ENCODE measurements at regions not wholly inside any gene's neighbourhood (a gene's known extent, or its start where the extent isn't known, plus 50 kb on each side); places are given as distances from the start of the nearest gene placed in this dataset.

DNA sequence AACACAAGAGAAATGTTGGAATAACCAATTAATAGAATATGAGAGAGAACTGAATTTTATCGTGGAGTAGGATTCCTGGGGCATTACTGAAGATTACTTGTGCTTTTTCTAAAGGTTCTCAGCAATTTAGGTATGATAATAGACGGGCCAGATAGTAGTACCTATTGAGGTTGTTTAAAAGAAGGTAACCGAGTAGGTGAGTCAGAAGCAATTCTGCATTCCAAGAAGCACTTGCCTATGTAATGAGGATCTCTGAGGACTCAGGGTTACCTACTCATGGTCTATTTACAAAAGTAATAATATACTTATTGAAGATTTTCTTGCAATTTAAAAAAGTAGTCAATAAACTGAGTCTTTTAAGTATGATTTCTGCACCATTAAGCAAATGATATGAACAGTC lies 1469.8 kb downstream of the BRINP3 start:
- Histone ChIP-seq H4K20me1 (ENCODE audit: insufficient read depth, low read length) (no peaks in the 10 kb centered on the region), H3K36me3 (replicated peaks; ENCODE audit: low read depth, low read length) (no peaks in the 10 kb centered on the region), H2AFZ (ENCODE audit: low read depth, low read length) (no peak overlapping the region), H3K9ac (ENCODE audit: low read length) (no peak overlapping the region), H3K79me2 (ENCODE audit: low read length) (no peaks in the 10 kb centered on the region), H3K9me3 (ENCODE audit: insufficient read depth, low read length) (no peaks in the 10 kb centered on the region), H3K4me3 (ENCODE audit: low read length) (no peak overlapping the region), H3K27me3 (ENCODE audit: low read depth, low read length) (no peaks in the 10 kb centered on the region), H3K4me1 (ENCODE audit: low read length) (no peaks in the 10 kb centered on the region), H3K4me2 (ENCODE audit: low read length) (no peak overlapping the region), H3K27ac (ENCODE audit: low read length) (no peak overlapping the region)
- TF ChIP-seq, protein P1, sequence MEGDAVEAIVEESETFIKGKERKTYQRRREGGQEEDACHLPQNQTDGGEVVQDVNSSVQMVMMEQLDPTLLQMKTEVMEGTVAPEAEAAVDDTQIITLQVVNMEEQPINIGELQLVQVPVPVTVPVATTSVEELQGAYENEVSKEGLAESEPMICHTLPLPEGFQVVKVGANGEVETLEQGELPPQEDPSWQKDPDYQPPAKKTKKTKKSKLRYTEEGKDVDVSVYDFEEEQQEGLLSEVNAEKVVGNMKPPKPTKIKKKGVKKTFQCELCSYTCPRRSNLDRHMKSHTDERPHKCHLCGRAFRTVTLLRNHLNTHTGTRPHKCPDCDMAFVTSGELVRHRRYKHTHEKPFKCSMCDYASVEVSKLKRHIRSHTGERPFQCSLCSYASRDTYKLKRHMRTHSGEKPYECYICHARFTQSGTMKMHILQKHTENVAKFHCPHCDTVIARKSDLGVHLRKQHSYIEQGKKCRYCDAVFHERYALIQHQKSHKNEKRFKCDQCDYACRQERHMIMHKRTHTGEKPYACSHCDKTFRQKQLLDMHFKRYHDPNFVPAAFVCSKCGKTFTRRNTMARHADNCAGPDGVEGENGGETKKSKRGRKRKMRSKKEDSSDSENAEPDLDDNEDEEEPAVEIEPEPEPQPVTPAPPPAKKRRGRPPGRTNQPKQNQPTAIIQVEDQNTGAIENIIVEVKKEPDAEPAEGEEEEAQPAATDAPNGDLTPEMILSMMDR (IDR thresholded peaks at IDR 0.05; ENCODE audit: low read depth, low read length), result no peak
- TF ChIP-seq EZH2phosphoT487 (IDR thresholded peaks at IDR 0.05; ENCODE audit: low read depth), result no peak

DNA sequence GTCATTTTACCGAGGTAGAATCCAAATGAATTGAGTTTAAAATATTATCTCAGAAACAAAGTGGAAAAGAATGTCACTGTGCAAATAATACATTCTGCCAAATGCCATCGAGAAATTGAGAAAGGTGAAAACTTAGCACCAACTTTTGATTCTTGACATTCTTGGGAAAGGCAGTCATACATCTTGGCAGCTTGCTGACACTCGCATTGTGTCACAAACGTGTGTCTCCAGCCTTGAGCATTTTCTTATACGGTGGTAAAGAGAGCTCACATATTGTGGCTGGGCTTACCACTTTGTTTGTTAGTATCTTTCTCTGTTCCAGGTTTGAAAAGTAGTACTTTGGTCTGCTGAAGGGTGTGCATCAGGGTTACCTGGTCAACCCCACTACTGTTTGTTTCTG lies 1456.1 kb downstream of the BRINP3 start:
- no peaks in the 10 kb centered on the region for H3K27me3 ChIP-seq (ENCODE audit: low read depth, low read length)
- H3K4me2 ChIP-seq (ENCODE audit: low read length), result no peak overlapping the region
- no peaks in the 10 kb centered on the region for H3K4me1 ChIP-seq (ENCODE audit: low read length)
- no peak overlapping the region for H2AFZ ChIP-seq (ENCODE audit: low read depth, low read length)
- no peaks in the 10 kb centered on the region for H3K36me3 ChIP-seq (replicated peaks; ENCODE audit: low read depth, low read length)
- TF ChIP-seq, protein P1 (IDR thresholded peaks at IDR 0.05; ENCODE audit: low read depth, low read length), result no peak
- no peak for TF ChIP-seq EZH2phosphoT487 (IDR thresholded peaks at IDR 0.05; ENCODE audit: low read depth)
- H3K79me2 ChIP-seq (ENCODE audit: low read length), result no peaks in the 10 kb centered on the region
- no peak overlapping the region for H3K27ac ChIP-seq (ENCODE audit: low read length)
- no peak overlapping the region for H3K4me3 ChIP-seq (ENCODE audit: low read length)
- H3K9ac ChIP-seq (ENCODE audit: low read length), result no peak overlapping the region
- H4K20me1 ChIP-seq (ENCODE audit: insufficient read depth, low read length), result no peaks in the 10 kb centered on the region
- no peaks in the 10 kb centered on the region for H3K9me3 ChIP-seq (ENCODE audit: insufficient read depth, low read length)

DNA sequence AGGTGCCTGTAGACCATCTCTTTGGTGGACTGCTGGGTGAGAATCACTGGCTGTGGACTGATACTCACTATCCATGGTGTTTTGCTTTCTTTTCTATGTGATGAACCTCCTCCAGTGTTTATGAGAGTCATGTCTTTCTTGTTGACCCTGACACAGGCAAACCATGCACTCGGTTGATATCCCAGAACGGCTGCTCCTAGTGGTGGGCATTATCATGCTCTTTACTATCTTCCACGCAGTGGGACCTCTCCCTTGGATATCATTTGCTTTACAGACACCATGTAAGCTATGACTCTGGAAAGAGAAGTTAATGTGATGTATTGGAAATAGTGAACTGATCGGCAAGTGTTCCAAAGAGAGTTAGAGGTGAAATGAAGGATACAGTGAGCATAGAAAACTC lies 1455.6 kb downstream of the BRINP3 start:
- Histone ChIP-seq H3K4me3 (ENCODE audit: low read length) (no peak overlapping the region), H3K9ac (ENCODE audit: low read length) (no peak overlapping the region), H3K9me3 (ENCODE audit: insufficient read depth, low read length) (no peaks in the 10 kb centered on the region), H3K4me2 (ENCODE audit: low read length) (no peak overlapping the region), H2AFZ (ENCODE audit: low read depth, low read length) (no peak overlapping the region), H3K27ac (ENCODE audit: low read length) (no peak overlapping the region), H3K4me1 (ENCODE audit: low read length) (no peaks in the 10 kb centered on the region), H4K20me1 (ENCODE audit: insufficient read depth, low read length) (no peaks in the 10 kb centered on the region), H3K36me3 (replicated peaks; ENCODE audit: low read depth, low read length) (no peaks in the 10 kb centered on the region), H3K79me2 (ENCODE audit: low read length) (no peaks in the 10 kb centered on the region), H3K27me3 (ENCODE audit: low read depth, low read length) (no peaks in the 10 kb centered on the region)
- TF ChIP-seq, protein P1 (IDR thresholded peaks at IDR 0.05; ENCODE audit: low read depth, low read length), result no peak
- TF ChIP-seq EZH2phosphoT487 (IDR thresholded peaks at IDR 0.05; ENCODE audit: low read depth), result no peak

DNA sequence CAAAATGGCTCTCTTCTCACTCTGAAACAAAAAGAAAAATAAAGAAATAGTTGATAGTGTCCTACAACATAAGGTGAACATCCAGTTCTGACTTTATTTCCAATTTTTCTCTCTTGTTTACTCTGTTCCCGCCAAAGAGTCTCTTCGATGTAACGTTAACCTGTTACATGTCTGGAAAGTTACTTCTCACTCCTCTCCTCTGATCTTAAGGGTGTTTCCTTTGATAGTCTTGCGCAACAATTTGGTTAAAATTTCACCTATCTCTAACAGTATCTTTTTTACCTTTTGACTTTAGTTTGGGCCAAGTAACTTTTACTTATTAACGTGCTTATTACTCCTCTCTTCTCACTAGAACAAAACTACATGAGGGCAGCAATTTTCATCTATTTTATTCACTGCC lies 1450.2 kb downstream of the BRINP3 start:
- H2AFZ ChIP-seq (ENCODE audit: low read depth, low read length), result no peak overlapping the region
- TF ChIP-seq, protein P1 (IDR thresholded peaks at IDR 0.05; ENCODE audit: low read depth, low read length), result no peak
- TF ChIP-seq EZH2phosphoT487 (IDR thresholded peaks at IDR 0.05; ENCODE audit: low read depth), result no peak
- no peak overlapping the region for H3K4me3 ChIP-seq (ENCODE audit: low read length)
- no peak overlapping the region for H3K27ac ChIP-seq (ENCODE audit: low read length)
- no peaks in the 10 kb centered on the region for H3K4me1 ChIP-seq (ENCODE audit: low read length)
- no peaks in the 10 kb centered on the region for H4K20me1 ChIP-seq (ENCODE audit: insufficient read depth, low read length)
- no peaks in the 10 kb centered on the region for H3K9me3 ChIP-seq (ENCODE audit: insufficient read depth, low read length)
- H3K9ac ChIP-seq (ENCODE audit: low read length), result no peak overlapping the region
- H3K4me2 ChIP-seq (ENCODE audit: low read length), result no peak overlapping the region
- H3K79me2 ChIP-seq (ENCODE audit: low read length), result no peaks in the 10 kb centered on the region
- no peaks in the 10 kb centered on the region for H3K36me3 ChIP-seq (replicated peaks; ENCODE audit: low read depth, low read length)
- H3K27me3 ChIP-seq (ENCODE audit: low read depth, low read length), result no peaks in the 10 kb centered on the region

All from OCI-LY3 (cell line).